Adrenal gland (tissue), 9 donors: ENCODE measurements at regions not wholly inside any gene's neighbourhood (a gene's known extent, or its start where the extent isn't known, plus 50 kb on each side); places are given as distances from the start of the nearest gene placed in this dataset.

Experiments used
- DNase-seq, 7 donors: peaks; one replicate each; pipeline ENCODE4 v3.0.0-alpha.2; 2019 to 2020
- H3K27ac ChIP-seq, 5 donors: fragments of 200-600 bp; sonication (generic) in 4 of 5; 1 replicate in 3 of 5; 2 replicates in 2 of 5; pipeline versions ENCODE4 v1.5.1 to v1.8.0; 2016 to 2020; ENCODE audit warnings: mild to moderate bottlenecking in 1 of 5
- H3K27me3 ChIP-seq: fragments of 200-600 bp; 2 replicates; pipeline ENCODE4 v1.8.0; 2021
- H3K36me3 ChIP-seq, 2 donors: fragments of 200-600 bp; replicated peaks in 1 of 2; 1 replicate in 1 of 2; 2 replicates in 1 of 2; pipeline versions ENCODE4 v1.5.1 to v1.8.0; 2018 to 2022
- H3K4me1 ChIP-seq, 2 donors: fragments of 200-600 bp; replicated peaks in 1 of 2; 1 replicate in 1 of 2; 2 replicates in 1 of 2; pipeline versions ENCODE4 v1.5.1 to v1.8.0; 2018 to 2021
- H3K4me3 ChIP-seq, 4 donors: fragments of 200-600 bp; sonication (generic) in 3 of 4; one replicate each; pipeline ENCODE4 v1.5.1; 2016 to 2018
- H3K9me3 ChIP-seq, 3 donors: fragments of 200-600 bp; sonication (generic) in 1 of 3; replicated peaks in 1 of 3; 1 replicate in 2 of 3; 2 replicates in 1 of 3; pipeline versions ENCODE4 v1.5.1 to v1.8.0; 2016 to 2021
- CTCF ChIP-seq, 6 experiments: fragments of 450-650 bp in 4 of 6; fragments of 200-600 bp in 2 of 6; sonication (generic) in 1 of 6; IDR thresholded peaks; 1 replicate in 5 of 6; 2 replicates in 1 of 6; pipeline versions ENCODE4 v1.5.1 to v1.8.0; 2016 to 2021; ENCODE audit warnings: antibody characterized with exemption in 6 of 6, mild to moderate bottlenecking in 2 of 6, moderate library complexity in 1 of 6
- POLR2A ChIP-seq, 2 donors: fragments of 450-650 bp; IDR thresholded peaks; one replicate each; pipeline ENCODE4 v1.6.1; 2017; ENCODE audit warnings: antibody characterized with exemption in 2 of 2, mild to moderate bottlenecking in 2 of 2, moderate library complexity in 1 of 2
- WGBS, 4 donors: extraction: QIAGEN DNeasy Blood & Tissue Kit in 2 of 4; methylation state at CpG; one replicate each; pipeline versions ENCODE4 v1.1.5 to v1.1.7; 2013 to 2017; 5-methylcytosine and 5-hydroxymethylcytosine counted together
- intact Hi-C, 2 donors: fragments of 100-400 bp; cut with DNase I; formaldehyde crosslinking; loops; one replicate each; pipeline versions ENCODE4 v1.14.1 to v1.15.0; 2022 to 2023
- donor health status: healthy with polysubstance abuse.
- donor health status: Bipolar disorder and iron deficiency.
- donor health status: DM: yes; HTN: yes; CAD: no.
- donor health status: DM: no; HTN: no; CAD: no.
- donor health status: DM: no; HTN: no; CAD: no.

GRCh38 chr10:3648576-3648975, 136.4 kb downstream of the KLF6 start:
- Histone ChIP-seq H3K9me3 (no peaks in the 10 kb centered on the region), H3K36me3 (no peaks in the 10 kb centered on the region), H3K4me3 (no peak overlapping the region), H3K27ac (no peak overlapping the region), H3K4me1 (no peaks in the 10 kb centered on the region), H3K27me3 (no peaks in the 10 kb centered on the region)
- DNase-seq: no peak
- intact Hi-C loops: no loop called here
- TF ChIP-seq CTCF (IDR thresholded peaks at IDR 0.05) (no peak), POLR2A (IDR thresholded peaks at IDR 0.05) (no peak)
- WGBS, 4 donors: 82 to 91% (median 89%) methylated on average over 6 of the region's 6 CpGs

- H3K36me3 ChIP-seq: no peaks in the 10 kb centered on the region
- intact Hi-C loops: no loop called here
- no peak for TF ChIP-seq POLR2A (IDR thresholded peaks at IDR 0.05)
- DNase-seq: no peak
- H3K4me1 ChIP-seq: no peaks in the 10 kb centered on the region
- no peak overlapping the region for H3K4me3 ChIP-seq
- no peaks in the 10 kb centered on the region for H3K27me3 ChIP-seq
- no peaks in the 10 kb centered on the region for H3K9me3 ChIP-seq
- no peak overlapping the region for H3K27ac ChIP-seq
- WGBS, 4 donors: 67 to 79% (median 70%) methylated on average over 6 of the region's 6 CpGs
Observed at GRCh38 chr10:3648170-3648569, 136.8 kb downstream of the KLF6 start.

GRCh38 chr10:3647074-3647473, 137.9 kb downstream of the KLF6 start:
- Histone ChIP-seq H3K4me1 (no peaks in the 10 kb centered on the region), H3K36me3 (no peaks in the 10 kb centered on the region), H3K4me3 (no peak overlapping the region), H3K9me3 (no peaks in the 10 kb centered on the region), H3K27ac (no peak overlapping the region), H3K27me3 (no peaks in the 10 kb centered on the region)
- no peak for DNase-seq
- 65 to 82% (median 80%) methylated on average over 8 of the region's 8 CpGs for WGBS, 4 donors
- TF ChIP-seq CTCF (IDR thresholded peaks at IDR 0.05): no peak
- no peak for TF ChIP-seq POLR2A (IDR thresholded peaks at IDR 0.05)
- intact Hi-C loops: no loop called here

GRCh38 chr10:3645406-3645805, 139.6 kb downstream of the KLF6 start:
- no peak for TF ChIP-seq CTCF (IDR thresholded peaks at IDR 0.05)
- no peak for TF ChIP-seq POLR2A (IDR thresholded peaks at IDR 0.05)

GRCh38 chr10:3640816-3641215, 144.2 kb downstream of the KLF6 start:
- TF ChIP-seq POLR2A (IDR thresholded peaks at IDR 0.05): no peak
- TF ChIP-seq CTCF (IDR thresholded peaks at IDR 0.05): no peak
- Histone ChIP-seq H3K27ac (no peak overlapping the region), H3K27me3 (no peaks in the 10 kb centered on the region), H3K9me3 (no peaks in the 10 kb centered on the region), H3K4me1 (no peaks in the 10 kb centered on the region), H3K4me3 (no peak overlapping the region), H3K36me3 (no peaks in the 10 kb centered on the region)
- DNase-seq: no peak
- 61 to 87% (median 81%) methylated on average over 9 to 10 of the region's 10 CpGs for WGBS, 4 donors
- intact Hi-C loops: no loop called here

More at GRCh38 chr10:3645406-3645805, 139.6 kb downstream of the KLF6 start:
- no peaks in the 10 kb centered on the region for H3K4me1 ChIP-seq
- intact Hi-C loops: no loop called here
- no peak overlapping the region for H3K4me3 ChIP-seq
- H3K9me3 ChIP-seq: no peaks in the 10 kb centered on the region
- H3K36me3 ChIP-seq: no peaks in the 10 kb centered on the region
- H3K27me3 ChIP-seq: no peaks in the 10 kb centered on the region
- WGBS, 4 donors: 78 to 88% (median 81%) methylated on average over 6 of the region's 6 CpGs
- DNase-seq: no peak
- no peak overlapping the region for H3K27ac ChIP-seq
